Activated CD4-positive, alpha-beta T cell treated with anti-CD3 and anti-CD28 coated beads for 48 hours (primary cell): ENCODE measurements at regions not wholly inside any gene's neighbourhood (a gene's known extent, or its start where the extent isn't known, plus 50 kb on each side); places are given as distances from the start of the nearest gene placed in this dataset.
"Not testable (repeated sequence)": the region's sequence is repeated elsewhere in the genome, so short reads cannot be mapped to it uniquely, and the experiment has no call there.

ENCODE experiments used
- DNase-seq: peaks from one replicate; pipeline ENCODE4 v3.0.0-alpha.2; 2020

- no peak for DNase-seq
Measured at GRCh38 chr3:182148360-182148759, 436.6 kb downstream of the SOX2 start.

- DNase-seq: no peak
Measured at GRCh38 chr3:182149594-182149993, 437.9 kb downstream of the SOX2 start.

GRCh38 chr3:182156326-182156725 lies 444.6 kb downstream of the SOX2 start:
- DNase-seq: not testable (repeated sequence)

DNA sequence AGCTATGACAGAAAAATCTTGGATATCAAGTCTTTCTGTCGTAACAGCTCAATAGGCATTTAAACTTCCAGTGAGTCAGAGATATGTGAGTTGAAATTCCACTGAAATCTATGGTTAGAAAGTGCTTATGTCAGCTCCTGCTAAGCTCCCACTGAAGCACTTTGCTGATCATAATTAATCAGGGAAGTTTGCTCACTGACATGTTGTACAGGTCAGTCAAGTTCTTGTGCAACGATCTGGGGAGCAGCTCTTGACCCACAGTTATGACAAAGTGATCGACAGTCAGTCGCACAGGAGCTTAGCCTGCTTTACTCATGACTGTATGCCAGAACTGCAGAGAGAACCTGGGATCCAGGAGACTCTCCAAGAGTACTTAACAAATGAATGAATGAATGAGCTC lies 453.5 kb downstream of the SOX2 start:
- DNase-seq: no peak

DNA sequence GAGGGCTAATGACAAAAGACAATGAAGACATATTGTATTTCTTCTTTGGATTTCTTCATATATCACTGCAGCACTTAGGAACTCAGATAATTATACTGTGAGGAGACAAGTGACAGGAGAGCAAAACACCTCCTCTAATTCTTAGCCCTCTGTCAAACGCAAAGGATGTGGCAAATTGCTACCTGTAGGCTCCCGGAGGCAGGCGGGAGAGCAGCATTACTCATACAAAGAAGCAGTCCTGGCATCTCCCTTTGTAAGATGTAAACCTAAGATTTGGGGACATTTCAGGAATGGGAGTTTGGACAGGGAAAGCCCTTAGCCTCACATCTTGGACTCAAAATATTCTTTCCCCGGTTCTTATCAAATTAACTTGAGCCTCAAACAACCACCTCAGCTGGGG lies 460.8 kb downstream of the SOX2 start:
- DNase-seq: no peak

- no peak for DNase-seq
Measured at GRCh38 chr3:182178488-182179200, 466.9 kb downstream of the SOX2 start.

- DNase-seq: no peak
Measured at GRCh38 chr3:182179631-182180030, 467.9 kb downstream of the SOX2 start.

DNA sequence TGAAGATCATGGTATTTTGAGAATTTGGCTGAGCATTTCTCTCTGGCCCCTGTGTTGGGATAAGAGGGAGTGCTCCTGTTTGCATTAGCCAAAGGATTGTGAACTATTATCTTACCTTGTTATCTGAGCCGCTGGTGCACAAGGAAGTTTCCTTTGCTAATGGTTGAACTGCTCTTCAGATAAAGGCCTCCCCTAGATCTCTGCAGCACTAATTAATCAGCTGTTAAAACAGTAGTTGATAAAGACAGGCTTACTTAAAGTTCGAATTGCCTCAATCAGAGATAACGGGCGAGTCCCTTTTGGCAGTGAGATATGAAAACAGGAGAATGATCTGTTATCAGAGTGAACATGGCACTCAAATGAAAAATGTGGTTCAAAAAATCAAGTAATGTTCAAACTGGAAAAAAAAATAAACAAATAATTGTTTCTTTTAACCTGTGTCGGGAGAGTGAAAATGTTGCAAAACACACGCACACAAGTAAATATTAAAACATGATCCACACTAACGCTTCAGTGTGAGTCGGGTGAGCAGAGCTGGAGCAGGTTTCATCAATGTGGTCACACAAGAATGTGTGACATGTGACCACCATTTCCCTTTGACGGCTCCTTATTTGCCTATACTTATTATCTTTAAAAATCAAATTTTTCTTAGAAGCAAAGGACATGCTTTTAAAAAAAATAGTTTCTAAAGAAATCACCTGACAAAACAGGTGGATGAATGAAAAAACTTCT lies 469.1 kb downstream of the SOX2 start:
- DNase-seq: no peak

- DNase-seq: no peak
Measured at GRCh38 chr3:182182531-182182968, 470.8 kb downstream of the SOX2 start.

- DNase-seq: no peak
Measured at GRCh38 chr3:182183716-182184430, 472.1 kb downstream of the SOX2 start.

DNA sequence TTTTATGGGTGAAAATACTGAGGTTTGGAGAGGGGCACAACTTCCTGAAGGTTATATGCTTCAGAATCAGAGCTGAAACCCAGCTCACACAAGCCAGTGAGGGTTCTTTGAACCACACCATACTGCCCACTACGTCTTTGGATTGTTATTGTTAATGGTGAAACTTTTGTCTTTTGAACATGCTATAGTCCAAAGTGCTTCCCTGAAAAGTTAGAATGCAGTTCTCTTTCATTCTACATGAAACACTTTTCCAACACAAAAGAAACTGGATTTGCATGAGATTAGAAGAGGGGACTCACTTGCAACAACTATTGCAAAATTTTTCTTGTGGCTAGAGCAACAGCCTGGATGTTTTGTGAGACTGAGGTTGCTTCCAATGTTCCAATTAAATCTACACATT lies 473.6 kb downstream of the SOX2 start:
- no peak for DNase-seq

- DNase-seq: no peak
Measured at GRCh38 chr3:182190056-182190455, 478.3 kb downstream of the SOX2 start.

GRCh38 chr3:182198345-182198744 lies 486.6 kb downstream of the SOX2 start:
- DNase-seq: no peak

DNA sequence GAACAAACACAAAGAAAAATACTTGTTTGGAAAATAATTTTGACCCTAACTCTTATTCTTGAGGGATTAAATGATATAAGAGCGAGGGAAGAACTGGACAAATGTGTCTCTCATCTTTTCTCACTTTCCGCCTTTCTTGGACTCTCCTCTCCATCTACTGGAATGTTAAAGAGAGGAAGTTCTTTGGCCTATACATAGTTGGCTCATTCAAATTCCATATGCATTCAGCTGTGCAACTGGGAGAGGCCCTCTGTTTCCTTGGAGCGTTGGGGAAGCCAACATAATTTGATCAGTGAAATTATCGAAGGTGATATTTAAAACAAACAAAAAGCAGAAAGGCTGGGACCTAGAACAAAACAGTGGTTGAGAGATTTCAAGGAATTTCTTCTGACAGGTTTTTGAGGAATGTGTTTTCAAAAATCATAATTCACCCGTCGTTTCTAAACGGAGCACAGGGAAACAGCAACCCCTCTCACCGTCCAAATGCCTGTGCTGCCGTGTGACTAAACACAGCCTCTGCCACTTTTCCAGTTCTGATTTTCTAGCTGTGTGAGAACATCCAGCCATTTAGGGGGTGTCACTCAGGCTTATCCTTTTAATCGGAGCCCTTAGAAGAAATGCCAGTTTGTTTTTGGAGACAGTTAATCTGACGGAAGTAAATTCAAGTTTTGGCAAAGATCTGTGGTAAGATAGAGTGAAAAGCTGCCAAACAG lies 489.9 kb downstream of the SOX2 start:
- no peak for DNase-seq

DNA sequence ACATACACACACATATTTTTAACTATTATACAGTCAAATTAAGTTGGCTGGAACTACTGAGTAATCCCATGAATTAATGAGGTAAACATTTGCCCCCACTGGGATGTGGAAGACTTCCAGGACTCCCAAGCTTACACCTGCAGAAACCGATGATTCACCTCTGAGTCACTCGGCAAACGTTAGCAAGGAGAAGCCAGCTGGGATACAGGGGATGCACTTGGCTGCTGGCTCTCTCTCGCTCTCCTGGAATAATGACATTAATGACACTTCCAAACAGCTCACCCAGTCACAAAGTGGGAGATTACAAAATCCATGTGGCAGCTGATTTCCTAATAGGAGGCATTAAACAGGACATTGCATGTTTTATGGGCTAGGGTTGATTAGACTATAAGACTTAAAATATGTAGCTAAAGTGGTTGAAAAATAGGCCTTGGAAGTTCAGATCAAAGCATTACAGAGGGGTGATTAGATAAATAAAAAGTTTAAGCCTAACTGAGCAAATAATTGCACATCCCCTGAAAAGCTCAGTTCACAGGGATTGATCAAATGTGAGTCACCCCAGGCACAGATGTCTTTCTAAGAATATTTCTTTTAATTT lies 500.9 kb downstream of the SOX2 start:
- DNase-seq: no peak

- DNase-seq: no peak
Measured at GRCh38 chr3:182214416-182214815, 502.7 kb downstream of the SOX2 start.

DNA sequence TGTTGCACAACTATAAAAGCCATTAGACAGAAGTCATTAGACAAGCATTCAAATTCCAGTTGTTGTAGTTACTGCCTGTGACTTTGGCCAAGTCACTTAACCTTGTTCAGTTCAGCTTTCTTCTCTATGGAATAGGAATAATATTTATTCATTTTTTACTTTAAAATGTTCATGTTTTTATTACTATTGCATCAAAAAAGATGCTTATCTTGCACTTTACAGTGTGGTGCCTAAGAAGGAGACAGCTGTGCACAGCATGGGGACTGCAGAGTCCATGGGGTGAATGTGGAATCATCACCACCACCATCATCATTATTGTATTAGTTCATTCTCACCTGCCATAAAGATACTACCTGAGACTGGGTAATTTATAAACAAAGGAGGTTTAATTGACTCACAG lies 504.2 kb downstream of the SOX2 start:
- no peak for DNase-seq

DNA sequence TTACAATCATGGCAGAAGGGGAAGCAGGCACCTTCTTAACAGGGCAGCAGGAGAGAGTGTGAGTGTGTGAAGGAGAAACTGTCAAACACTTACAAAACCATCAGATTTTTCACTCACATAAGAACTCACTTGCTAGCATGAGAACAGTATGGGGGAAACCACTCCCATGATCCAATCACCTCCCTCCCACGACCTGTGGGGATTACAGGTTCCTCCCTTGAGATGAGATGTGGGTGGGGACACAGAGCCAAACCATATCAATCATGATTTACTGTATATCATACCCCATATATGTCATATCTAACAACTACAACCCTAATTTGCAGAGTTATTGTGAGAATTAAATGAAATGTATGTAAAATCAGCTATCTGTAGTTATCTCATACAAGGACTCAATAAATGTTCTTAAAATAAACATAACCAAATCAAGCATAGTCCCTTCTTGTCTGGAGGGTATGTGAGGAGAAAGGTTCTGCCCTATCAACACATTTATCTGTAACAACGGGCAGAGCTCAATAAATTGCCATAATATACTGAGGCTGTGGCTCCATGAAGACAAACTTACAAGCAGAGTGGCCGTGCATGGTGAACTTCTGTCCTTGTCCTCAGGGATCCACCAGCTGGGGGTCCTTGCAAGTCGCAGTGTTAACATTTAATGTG lies 504.7 kb downstream of the SOX2 start:
- no peak for DNase-seq

DNA sequence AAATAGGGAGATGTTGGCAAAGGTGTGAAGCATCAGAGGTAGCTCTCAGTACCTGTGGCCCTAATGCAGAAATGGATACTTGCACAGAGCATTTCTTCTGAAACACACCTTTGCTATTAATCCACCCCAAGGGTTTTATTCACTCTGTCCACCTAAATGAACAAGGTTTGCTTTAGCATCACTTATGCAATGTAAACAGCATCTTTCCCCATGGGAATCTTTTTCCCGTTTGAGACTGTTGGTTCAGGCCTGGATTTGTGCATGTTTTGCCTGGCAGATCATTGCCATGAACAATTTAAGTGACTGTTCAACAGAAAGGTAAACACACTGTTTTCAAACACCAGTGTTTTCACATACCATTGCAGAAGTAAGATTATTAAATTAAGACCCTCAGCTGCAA lies 508.3 kb downstream of the SOX2 start:
- no peak for DNase-seq

GRCh38 chr3:182220471-182220870 lies 508.7 kb downstream of the SOX2 start:
- no peak for DNase-seq

- DNase-seq: no peak
Measured at GRCh38 chr3:182226995-182227394, 515.3 kb downstream of the SOX2 start.

GRCh38 chr3:182233405-182233804 lies 521.7 kb downstream of the SOX2 start:
- DNase-seq: no peak
